GM12875 (cell line): ENCODE measurements at regions not wholly inside any gene's neighbourhood (a gene's known extent, or its start where the extent isn't known, plus 50 kb on each side); places are given as distances from the start of the nearest gene placed in this dataset.

Experiments
- H3K4me3 ChIP-seq: one replicate; pipeline ENCODE4 v1.5.1; 2011; ENCODE audit warnings: low read depth, low read length, control low read depth
- CTCF ChIP-seq: IDR thresholded peaks from 2 replicates; pipeline ENCODE4 v1.5.1; 2011; ENCODE audit warnings: low read depth, mild to moderate bottlenecking, control low read depth, inconsistent platforms, low read length, moderate library complexity, borderline replicate concordance; ENCODE audit not compliant: insufficient read depth

GRCh38 chr20:39248171-39248861, 286.2 kb downstream of the DHX35 start:
- no peak overlapping the region for H3K4me3 ChIP-seq
- TF ChIP-seq CTCF, result no peak

- H3K4me3 ChIP-seq, result no peak overlapping the region
- TF ChIP-seq CTCF, result no peak
These were observed 284.3 kb downstream of the DHX35 start for GRCh38 chr20:39246436-39246835.

GRCh38 chr20:39245685-39246311, 283.7 kb downstream of the DHX35 start:
- H3K4me3 ChIP-seq, result no peak overlapping the region

GRCh38 chr20:39243962-39244361, 281.8 kb downstream of the DHX35 start:
- no peak for TF ChIP-seq CTCF

More at GRCh38 chr20:39245685-39246311, 283.7 kb downstream of the DHX35 start:
- no peak for TF ChIP-seq CTCF

GRCh38 chr20:39242614-39243013, 280.5 kb downstream of the DHX35 start:
- H3K4me3 ChIP-seq, result no peak overlapping the region
- TF ChIP-seq CTCF, result no peak

More at GRCh38 chr20:39243962-39244361, 281.8 kb downstream of the DHX35 start:
- no peak overlapping the region for H3K4me3 ChIP-seq

GRCh38 chr20:39234520-39235095, 272.5 kb downstream of the DHX35 start:
- no peak for TF ChIP-seq CTCF
- H3K4me3 ChIP-seq, result no peak overlapping the region
